Epithelial cell of esophagus (primary cell): ENCODE measurements at regions not wholly inside any gene's neighbourhood (a gene's known extent, or its start where the extent isn't known, plus 50 kb on each side); places are given as distances from the start of the nearest gene placed in this dataset.
A peak's percentile ranks its signal among the peaks of the same experiment; 100 is the strongest.

Experiments used
- DNase-seq: peaks from one replicate; pipeline ENCODE4 v3.0.0; 2010; ENCODE audit warnings: low read depth
- H3K4me3 ChIP-seq: 2 replicates; pipeline ENCODE4 v1.5.1; 2011; ENCODE audit warnings: mild to moderate bottlenecking, low read length, control low read depth
- CTCF ChIP-seq: IDR thresholded peaks from 2 replicates; pipeline ENCODE4 v1.5.1; 2011; ENCODE audit warnings: low read depth, mild to moderate bottlenecking, low read length, control low read depth, inconsistent platforms; ENCODE audit not compliant: insufficient read depth; ENCODE audit errors: missing control alignments

GRCh38 chr3:41044523-41044922 is 154.8 kb upstream of the CTNNB1 start:
- no peak for TF ChIP-seq CTCF

GRCh38 chr3:41045491-41045890 is 153.8 kb upstream of the CTNNB1 start:
- TF ChIP-seq CTCF, result no peak
- no peak for DNase-seq
- H3K4me3 ChIP-seq, result no peak overlapping the region

More at GRCh38 chr3:41044523-41044922, 154.8 kb upstream of the CTNNB1 start:
- no peak for DNase-seq
- H3K4me3 ChIP-seq, result no peak overlapping the region

GRCh38 chr3:41050144-41050543 is 149.2 kb upstream of the CTNNB1 start:
- H3K4me3 ChIP-seq, result no peak overlapping the region
- TF ChIP-seq CTCF, result no peak
- DNase-seq, result peak; percentile 53

- no peak overlapping the region for H3K4me3 ChIP-seq
- DNase-seq, result peak; percentile 24
- TF ChIP-seq CTCF, result no peak
Measured at GRCh38 chr3:41053220-41053619, 146.1 kb upstream of the CTNNB1 start.

- no peak overlapping the region for H3K4me3 ChIP-seq
- DNase-seq, result no peak
- no peak for TF ChIP-seq CTCF
Measured at GRCh38 chr3:41060106-41060505, 139.2 kb upstream of the CTNNB1 start.

- no peak for TF ChIP-seq CTCF
- H3K4me3 ChIP-seq, result no peak overlapping the region
- DNase-seq, result no peak
Measured at GRCh38 chr3:41064070-41064469, 135.2 kb upstream of the CTNNB1 start.

- no peak for TF ChIP-seq CTCF
- no peak overlapping the region for H3K4me3 ChIP-seq
- no peak for DNase-seq
Measured at GRCh38 chr3:41064526-41064925, 134.8 kb upstream of the CTNNB1 start.
